HuH-7.5 (cell line): ENCODE measurements at regions not wholly inside any gene's neighbourhood (a gene's known extent, or its start where the extent isn't known, plus 50 kb on each side); places are given as distances from the start of the nearest gene placed in this dataset.
"Not testable (repeated sequence)": the region's sequence is repeated elsewhere in the genome, so short reads cannot be mapped to it uniquely, and the experiment has no call there.

Experiments
- DNase-seq: peaks from one replicate; pipeline ENCODE4 v3.0.0; 2011; ENCODE audit warnings: low spot score

DNA sequence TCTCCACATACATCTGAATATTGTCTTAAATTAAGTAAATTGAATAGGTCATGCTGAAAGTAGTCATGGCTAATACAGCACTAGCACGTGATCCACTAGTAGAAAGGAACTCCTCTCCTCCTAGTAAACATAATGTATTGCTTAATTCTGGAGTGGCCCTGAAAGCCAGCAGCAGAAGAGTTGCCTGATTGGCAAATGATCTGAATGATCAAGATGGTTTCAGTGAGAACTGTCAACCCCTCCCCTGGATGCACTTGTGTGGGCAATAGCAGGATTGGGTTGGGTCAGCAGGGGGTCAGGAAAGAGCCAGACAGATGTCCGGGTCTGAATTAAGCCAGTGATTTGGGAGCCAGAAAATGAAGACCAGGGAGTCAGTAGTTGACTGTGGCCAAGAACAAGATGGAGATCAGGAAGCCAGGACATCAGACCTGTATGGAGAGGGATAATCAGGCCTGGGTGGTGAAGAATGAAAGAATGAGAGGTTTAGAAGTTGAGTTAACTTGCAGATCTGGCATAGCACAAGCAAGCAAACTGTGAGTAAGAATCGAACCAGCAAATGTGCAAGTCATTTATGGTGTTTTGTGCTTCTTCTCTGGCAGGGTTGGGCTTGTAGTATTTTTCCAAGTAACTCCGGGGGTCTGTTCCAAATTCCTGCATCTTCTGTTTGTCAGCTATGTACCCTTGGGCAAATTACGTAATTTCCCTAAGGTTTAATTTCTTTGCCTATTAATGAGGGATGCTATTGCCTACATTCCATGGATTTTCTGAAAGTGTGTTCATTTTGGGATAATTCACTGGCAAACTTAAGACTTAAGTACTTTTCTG, 304.9 kb downstream of the CD109 start:
- no peak for DNase-seq

DNA sequence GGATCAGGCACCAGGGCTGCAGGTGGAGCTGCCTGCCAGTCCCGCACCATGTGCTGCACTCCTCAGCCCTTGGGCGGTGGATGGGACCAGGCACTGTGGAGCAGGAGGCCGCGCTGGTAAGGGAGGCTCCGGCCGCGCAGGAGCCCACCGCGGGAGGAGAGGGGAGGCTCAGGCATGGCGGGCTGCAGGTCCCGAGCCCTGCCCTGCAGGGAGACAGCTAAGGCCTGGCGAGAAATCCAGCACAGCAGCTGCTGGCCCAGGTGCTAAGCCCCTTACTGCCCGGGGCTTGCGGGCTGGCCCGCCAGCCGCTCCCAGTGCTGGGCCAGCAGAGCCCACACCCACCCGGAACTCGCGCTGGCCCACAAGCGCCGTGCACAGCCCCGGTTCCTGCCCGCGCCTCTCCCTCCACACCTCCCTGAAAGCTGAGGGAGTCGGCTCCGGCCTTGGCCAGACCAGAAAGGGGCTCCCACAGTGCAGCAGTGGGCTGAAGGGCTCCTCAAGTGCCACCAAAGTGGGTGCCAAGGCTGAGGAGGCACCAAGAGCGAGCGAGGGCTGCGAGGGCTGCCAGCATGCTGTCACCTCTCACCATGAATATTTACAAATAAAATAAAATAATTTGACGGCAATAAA, 294.7 kb downstream of the CD109 start:
- DNase-seq, result not testable (repeated sequence)

GRCh38 chr6:73989428-73989827, 293.4 kb downstream of the CD109 start:
- DNase-seq, result no peak

DNA sequence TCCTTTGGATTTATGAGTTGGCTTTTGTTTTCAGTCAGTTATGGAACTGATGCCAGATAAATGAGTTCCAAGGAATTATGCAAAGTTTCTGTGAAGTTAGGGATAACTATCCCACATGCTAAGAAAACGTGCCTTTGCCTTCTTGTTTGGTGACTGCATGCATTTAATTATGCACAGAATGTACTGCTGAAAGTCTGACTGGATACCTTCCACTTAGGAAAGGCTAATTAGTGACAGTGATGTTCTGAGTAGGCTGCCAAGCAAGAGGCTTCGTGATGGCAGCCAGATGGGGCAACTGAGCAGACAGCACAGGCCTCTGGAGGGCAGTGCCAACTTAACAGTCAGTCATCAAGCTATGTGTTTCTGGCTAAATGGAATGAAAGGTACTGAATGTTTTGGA, 289.9 kb downstream of the CD109 start:
- no peak for DNase-seq

GRCh38 chr6:73984571-73985210, 288.7 kb downstream of the CD109 start:
- no peak for DNase-seq

- no peak for DNase-seq
Observed at GRCh38 chr6:73983367-73983766, 287.4 kb downstream of the CD109 start.

- DNase-seq, result no peak
Observed at GRCh38 chr6:73980096-73980495, 284.1 kb downstream of the CD109 start.

DNA sequence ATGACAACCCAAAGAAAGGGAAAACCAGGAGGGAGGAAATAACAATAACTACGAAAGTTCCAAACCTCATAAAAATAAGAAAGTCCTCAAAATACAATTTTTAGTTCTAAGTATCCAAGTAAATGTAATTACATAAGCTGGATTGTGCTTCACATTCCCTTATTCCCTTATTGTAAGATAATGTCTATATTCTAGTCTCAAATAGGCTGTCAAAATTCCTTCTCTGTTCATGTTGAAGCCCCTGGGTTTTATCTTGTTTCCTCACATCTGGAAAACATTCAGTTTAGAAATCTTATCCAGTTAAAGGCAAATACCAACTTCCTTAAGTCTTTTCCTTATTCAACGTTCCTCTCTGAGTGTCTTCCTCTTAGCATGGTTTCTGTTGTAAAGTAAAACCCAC, 282.3 kb downstream of the CD109 start:
- no peak for DNase-seq

DNA sequence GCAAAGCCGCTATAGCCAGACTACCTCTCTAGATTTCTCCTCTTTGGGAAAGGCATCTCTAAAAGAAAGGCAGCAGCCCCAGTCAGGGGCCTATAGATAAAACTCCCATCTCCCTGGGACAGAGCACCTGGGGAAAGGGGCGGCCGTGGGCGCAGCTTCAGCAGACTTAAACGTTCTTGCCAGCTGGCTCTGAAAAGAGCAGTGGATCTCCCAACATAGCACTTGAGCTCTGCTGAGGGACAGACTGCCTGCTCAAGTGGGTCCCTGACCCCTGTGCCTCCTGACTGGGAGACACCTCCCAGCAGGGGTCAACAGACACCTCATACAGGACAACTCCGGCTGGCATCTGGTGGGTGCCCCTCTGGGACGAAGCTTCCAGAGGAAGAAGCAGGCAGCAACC, 276.5 kb downstream of the CD109 start:
- not testable (repeated sequence) for DNase-seq

GRCh38 chr6:73969971-73970970, 274.3 kb downstream of the CD109 start:
- no peak for DNase-seq

- no peak for DNase-seq
Observed at GRCh38 chr6:73968221-73968757, 272.3 kb downstream of the CD109 start.

GRCh38 chr6:73965539-73966029, 269.6 kb downstream of the CD109 start:
- DNase-seq, result no peak

DNA sequence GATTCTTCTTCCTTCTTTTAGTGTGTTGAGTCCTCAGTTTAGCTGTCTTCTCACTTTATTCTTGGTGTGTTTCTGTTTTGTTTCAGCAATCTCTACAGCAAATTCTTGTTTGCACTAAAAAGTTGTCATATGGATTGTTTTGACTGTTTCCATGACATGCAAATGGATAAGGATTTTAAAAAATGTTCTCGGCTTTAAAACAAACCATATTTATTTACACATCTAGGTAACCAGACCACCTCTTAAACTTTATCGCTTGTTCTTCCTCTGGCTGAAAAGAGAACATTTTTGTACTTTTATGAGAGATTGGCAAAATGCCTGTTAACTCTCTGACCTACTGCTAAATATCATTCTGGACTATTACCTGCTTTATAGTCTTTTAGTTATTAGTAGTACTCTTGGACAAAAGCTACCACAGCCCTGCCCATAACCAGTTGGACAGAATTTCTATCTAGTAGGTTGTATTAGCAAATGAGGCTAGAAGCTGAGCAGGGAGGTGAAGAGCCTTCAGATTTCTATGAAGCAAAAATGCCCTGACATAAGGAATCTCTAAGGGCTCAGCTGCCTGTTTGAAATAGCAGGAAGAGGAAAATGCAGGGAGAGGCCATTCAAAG, 268.3 kb downstream of the CD109 start:
- DNase-seq, result no peak

DNA sequence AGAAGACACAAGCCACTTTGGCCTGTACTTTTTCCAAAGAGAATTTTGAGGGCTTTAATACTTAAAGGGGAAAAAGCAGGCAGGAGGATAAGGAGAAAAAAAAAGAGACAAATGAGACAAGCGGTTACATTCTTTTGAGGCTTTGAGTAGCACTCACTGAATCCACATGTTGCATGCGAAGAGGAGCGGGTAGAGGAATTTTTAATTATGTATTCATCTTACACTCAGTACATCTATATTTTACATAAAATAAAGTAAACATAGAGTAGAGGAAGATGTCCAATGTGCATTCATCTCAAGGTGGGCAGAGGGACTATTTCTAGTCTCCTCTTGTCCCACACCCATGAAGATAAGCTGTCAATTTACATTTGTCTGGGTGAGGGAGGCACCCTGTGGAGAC, 266.9 kb downstream of the CD109 start:
- no peak for DNase-seq

- DNase-seq, result no peak
Observed at GRCh38 chr6:73956305-73956704, 260.3 kb downstream of the CD109 start.

DNA sequence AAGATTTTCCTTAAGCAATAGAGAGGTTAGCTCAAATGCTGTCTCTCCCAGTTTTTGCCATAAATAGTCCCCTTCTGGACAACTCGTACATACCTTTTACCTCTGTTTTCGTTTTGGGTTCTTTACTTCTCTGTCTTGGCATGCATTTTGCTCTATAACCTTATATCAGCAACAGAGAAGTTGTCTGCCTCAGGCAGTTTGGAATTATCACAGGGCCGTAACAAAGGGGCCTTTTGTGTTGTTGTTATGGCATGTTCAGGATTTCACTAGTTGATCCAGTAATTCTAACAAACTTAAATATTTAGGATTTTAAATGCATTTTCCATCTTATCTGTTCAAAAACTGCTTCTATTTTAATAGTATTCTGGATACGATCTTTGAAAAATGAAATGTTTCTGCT, 259.8 kb downstream of the CD109 start:
- DNase-seq, result no peak

GRCh38 chr6:73954881-73955280, 258.9 kb downstream of the CD109 start:
- DNase-seq, result no peak

GRCh38 chr6:73951183-73951582, 255.2 kb downstream of the CD109 start:
- no peak for DNase-seq

- DNase-seq, result no peak
Observed at GRCh38 chr6:73943930-73944652, 248.1 kb downstream of the CD109 start.

DNA sequence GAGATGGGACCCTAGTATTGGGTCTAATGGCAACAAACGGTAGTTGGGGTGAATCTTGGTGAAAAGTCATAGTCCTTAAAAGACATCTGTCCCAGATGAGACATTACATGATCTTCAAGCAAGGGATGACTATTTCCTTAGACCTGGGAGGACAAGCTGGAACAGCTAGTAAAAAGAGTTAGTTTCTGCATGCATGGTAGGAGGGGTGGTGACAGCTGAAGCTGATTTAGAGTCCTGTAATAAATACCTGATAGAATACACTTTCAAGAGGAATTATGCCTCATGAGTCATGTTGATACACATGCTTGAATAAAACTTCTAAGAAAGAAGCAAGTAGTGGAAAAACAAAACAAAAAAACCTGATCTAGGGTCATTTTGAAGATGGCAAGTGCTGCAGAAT, 247.4 kb downstream of the CD109 start:
- no peak for DNase-seq
